ENCODE measurements at regions not wholly inside any gene's neighbourhood (a gene's known extent, or its start where the extent isn't known, plus 50 kb on each side); places are given as distances from the start of the nearest gene placed in this dataset.

GRCh38 chrX:43450355-43450754 lies 205.7 kb upstream of the MAOA start:
- TF ChIP-seq CTCF (optimal IDR thresholded peaks at IDR 0.05 in 1 of 3, IDR thresholded peaks at IDR 0.05 in 1 of 3, conservative IDR thresholded peaks at IDR 0.05 in 1 of 3; ENCODE audit: extremely low read depth in 1 of 3, insufficient read depth in 2 of 3, low read length in 3 of 3) (no peak), EZH2 (IDR thresholded peaks at IDR 0.05; ENCODE audit: low read length) (no peak)
